T-cell (primary cell): ENCODE measurements at regions not wholly inside any gene's neighbourhood (a gene's known extent, or its start where the extent isn't known, plus 50 kb on each side); places are given as distances from the start of the nearest gene placed in this dataset.

Source experiments
- ATAC-seq, 4 experiments: fragments of 200-7000 bp in 3 of 4; fragments of 150-1000 bp in 1 of 4; cut with Tn5 transposase; replicated peaks in 1 of 4; 1 replicate in 3 of 4; 2 replicates in 1 of 4; pipeline ENCODE4 v1.10.0; 2021; ENCODE audit warnings: moderate library complexity in 3 of 4, mild to moderate bottlenecking in 2 of 4, moderate number of reproducible peaks in 1 of 4
- CTCF ChIA-PET, 2 donors: fragments of 300-600 bp; sonication (Branson Sonifier 250); formaldehyde crosslinking; loops; one replicate each; lab custom pipeline; 2022; ENCODE audit warnings: antibody characterized with exemption in 2 of 2; lab: Charles Lee
- POLR2A ChIA-PET, 2 donors: fragments of 300-600 bp; sonication (Branson Sonifier 250); formaldehyde crosslinking; loops; one replicate each; lab custom pipeline; 2022; ENCODE audit warnings: antibody characterized with exemption in 2 of 2; lab: Charles Lee
- DNase-seq, 35 experiments: peaks; one replicate each; pipeline versions ENCODE4 v3.0.0 to v3.0.0-alpha.2; 2013 to 2023
- H3K27ac ChIP-seq: one replicate; pipeline ENCODE4 v1.5.1; 2013; ENCODE audit warnings: low read length
- H3K27me3 ChIP-seq, 2 experiments: replicated peaks in 1 of 2; 1 replicate in 1 of 2; 2 replicates in 1 of 2; pipeline versions ENCODE4 v1.6.1 to v1.7.0; 2013; ENCODE audit warnings: low read length in 1 of 2, mixed read lengths in 1 of 2; ENCODE audit not compliant: control insufficient read depth in 2 of 2, insufficient read depth in 2 of 2; ENCODE audit errors: extremely low read depth in 1 of 2
- H3K36me3 ChIP-seq, 2 donors: 1 replicate in 1 of 2; 2 replicates in 1 of 2; pipeline versions ENCODE4 v1.6.1 to v1.7.0; 2013; ENCODE audit warnings: low read length in 1 of 2; ENCODE audit not compliant: control insufficient read depth in 2 of 2, insufficient read depth in 1 of 2; ENCODE audit errors: extremely low read depth in 1 of 2
- H3K4me1 ChIP-seq, 2 experiments: 1 replicate in 1 of 2; 2 replicates in 1 of 2; pipeline versions ENCODE4 v1.6.1 to v1.7.0; 2013; ENCODE audit warnings: low read length in 2 of 2, mixed read lengths in 1 of 2; ENCODE audit not compliant: insufficient read depth in 2 of 2, control insufficient read depth in 1 of 2; ENCODE audit errors: extremely low read depth in 1 of 2
- H3K4me3 ChIP-seq, 2 donors: 1 replicate in 1 of 2; 2 replicates in 1 of 2; pipeline versions ENCODE4 v1.5.1 to v1.7.0; 2013; ENCODE audit warnings: mild to moderate bottlenecking in 2 of 2, low read length in 1 of 2, moderate library complexity in 1 of 2; ENCODE audit not compliant: control insufficient read depth in 1 of 2; ENCODE audit errors: extremely low read depth in 1 of 2
- H3K9me3 ChIP-seq: 2 replicates; pipeline ENCODE4 v1.7.0; 2013
- H3K27ac Mint-ChIP-seq, 2 donors: one replicate each; pipeline ENCODE4 v1.8.0; 2020 to 2021; ENCODE audit warnings: mild to moderate bottlenecking in 2 of 2, mixed read lengths in 2 of 2
- H3K27me3 Mint-ChIP-seq, 2 donors: one replicate each; pipeline ENCODE4 v1.8.0; 2021 to 2022; ENCODE audit warnings: mixed read lengths in 2 of 2
- H3K36me3 Mint-ChIP-seq: one replicate; pipeline ENCODE4 v1.8.0; 2021; ENCODE audit warnings: mixed read lengths
- H3K4me1 Mint-ChIP-seq, 3 donors: one replicate each; pipeline ENCODE4 v1.8.0; 2020 to 2022; ENCODE audit warnings: mixed read lengths in 3 of 3, mild to moderate bottlenecking in 1 of 3
- H3K4me3 Mint-ChIP-seq, 3 donors: one replicate each; pipeline ENCODE4 v1.8.0; 2020 to 2022; ENCODE audit warnings: mild to moderate bottlenecking in 3 of 3, mixed read lengths in 3 of 3, moderate library complexity in 3 of 3
- H3K9me3 Mint-ChIP-seq, 3 donors: one replicate each; pipeline ENCODE4 v1.8.0; 2020 to 2022; ENCODE audit warnings: mixed read lengths in 3 of 3
- WGBS: methylation state at CpG from one replicate; pipeline ENCODE4 v1.1.5; 2013; ENCODE audit warnings: missing lambda C conversion rate; ENCODE audit not compliant: insufficient coverage; 5-methylcytosine and 5-hydroxymethylcytosine counted together

GRCh38 chr2:144607891-144608521 lies 88.1 kb upstream of the ZEB2 start:
- ChIA-PET POLR2A (interaction anchor here (0.6 kb wide), 2 partner anchors 90 to 1166 kb away, joined by 5 to 10 read pairs; no protein-coding TSS in a partner anchor), CTCF (interaction anchor here in 1 of 2 donors (0.6 kb wide), 1 partner anchor 15 kb away, joined by 3 read pairs; no protein-coding TSS in a partner anchor)
- Mint-ChIP-seq H3K27me3 (no peaks in the 10 kb centered on the region), H3K27ac (no peak overlapping the region), H3K4me1 (no peaks in the 10 kb centered on the region), H3K9me3 (no peaks in the 10 kb centered on the region), H3K36me3 (no peaks in the 10 kb centered on the region), H3K4me3 (no peak overlapping the region)
- Histone ChIP-seq H3K36me3 (no peaks in the 10 kb centered on the region), H3K4me1 (no peaks in the 10 kb centered on the region), H3K4me3 (no peak overlapping the region), H3K27ac (no peak overlapping the region), H3K9me3 (no peaks in the 10 kb centered on the region), H3K27me3 (no peaks in the 10 kb centered on the region)
- no CpG with 5 or more reads among the region's 7 CpGs for WGBS
- DNase-seq = no peak
- no peak for ATAC-seq

DNA sequence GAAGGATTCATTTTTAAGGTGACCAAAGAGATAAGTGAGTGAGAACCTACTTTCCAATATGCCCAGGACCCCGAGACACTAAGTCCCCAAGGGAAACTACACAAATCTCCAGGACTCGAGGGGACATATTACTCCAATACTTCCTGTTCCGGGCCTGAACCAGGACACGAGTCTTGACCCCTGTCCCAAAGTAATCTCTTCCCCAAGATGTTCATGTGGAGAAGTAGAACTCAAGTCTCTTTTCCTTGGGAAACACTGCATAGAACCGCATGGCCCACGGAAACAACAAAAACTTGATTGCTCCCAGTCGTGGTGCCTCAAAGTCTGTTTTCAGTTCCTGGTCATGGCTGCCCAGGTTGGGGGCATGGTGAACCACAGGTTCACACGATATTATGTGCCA lies 87.2 kb upstream of the ZEB2 start:
- H3K36me3 Mint-ChIP-seq = no peaks in the 10 kb centered on the region
- H3K9me3 Mint-ChIP-seq = no peaks in the 10 kb centered on the region
- ChIA-PET POLR2A (interaction anchor here in 1 of 2 donors (0.6 kb wide), 1 partner anchor 89 kb away, joined by 10 read pairs; no protein-coding TSS in a partner anchor), CTCF (no interaction called here)
- Histone ChIP-seq H3K27ac (no peak overlapping the region), H3K4me1 (no peaks in the 10 kb centered on the region), H3K27me3 (no peaks in the 10 kb centered on the region), H3K36me3 (no peaks in the 10 kb centered on the region), H3K9me3 (no peaks in the 10 kb centered on the region), H3K4me3 (no peak overlapping the region)
- ATAC-seq (no peak), DNase-seq (no peak)
- H3K4me3 Mint-ChIP-seq = no peak overlapping the region
- H3K27me3 Mint-ChIP-seq = no peaks in the 10 kb centered on the region
- H3K27ac Mint-ChIP-seq = no peak overlapping the region
- H3K4me1 Mint-ChIP-seq = no peaks in the 10 kb centered on the region
- WGBS = 86% methylated on average over 5 of the region's 8 CpGs

DNA sequence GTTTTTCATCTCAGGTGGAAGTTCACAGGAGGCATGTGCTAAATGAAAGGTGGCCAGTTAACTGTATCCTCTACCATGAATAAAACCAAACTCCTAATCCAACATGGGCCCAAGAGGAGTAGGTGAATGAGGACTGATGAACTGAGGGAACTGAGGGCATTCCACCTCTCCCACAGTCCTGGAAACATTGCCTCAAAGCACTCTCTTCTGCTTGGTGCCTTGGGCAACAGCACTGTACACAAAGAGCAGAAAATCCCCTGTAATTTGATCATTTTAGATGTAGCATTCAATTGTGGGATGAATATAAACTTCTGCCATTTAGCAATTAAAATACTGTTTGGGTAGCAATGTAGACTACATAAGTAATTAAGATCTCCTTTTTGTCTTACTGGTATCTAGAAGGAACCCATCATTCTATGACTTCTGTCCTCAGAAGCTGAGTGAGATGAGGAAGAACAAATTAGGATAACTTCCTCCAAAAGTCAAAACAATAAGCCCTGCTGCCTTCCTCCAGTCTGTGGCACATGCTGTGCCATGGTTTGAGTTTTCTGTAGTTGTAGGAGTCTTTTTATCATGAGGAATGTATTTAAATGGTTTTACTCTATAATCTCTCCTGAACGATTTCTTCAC lies 86.7 kb upstream of the ZEB2 start:
- WGBS = no CpG with 5 or more reads among the region's 1 CpG
- H3K4me1 Mint-ChIP-seq = no peaks in the 10 kb centered on the region
- H3K27ac ChIP-seq = no peak overlapping the region

DNA sequence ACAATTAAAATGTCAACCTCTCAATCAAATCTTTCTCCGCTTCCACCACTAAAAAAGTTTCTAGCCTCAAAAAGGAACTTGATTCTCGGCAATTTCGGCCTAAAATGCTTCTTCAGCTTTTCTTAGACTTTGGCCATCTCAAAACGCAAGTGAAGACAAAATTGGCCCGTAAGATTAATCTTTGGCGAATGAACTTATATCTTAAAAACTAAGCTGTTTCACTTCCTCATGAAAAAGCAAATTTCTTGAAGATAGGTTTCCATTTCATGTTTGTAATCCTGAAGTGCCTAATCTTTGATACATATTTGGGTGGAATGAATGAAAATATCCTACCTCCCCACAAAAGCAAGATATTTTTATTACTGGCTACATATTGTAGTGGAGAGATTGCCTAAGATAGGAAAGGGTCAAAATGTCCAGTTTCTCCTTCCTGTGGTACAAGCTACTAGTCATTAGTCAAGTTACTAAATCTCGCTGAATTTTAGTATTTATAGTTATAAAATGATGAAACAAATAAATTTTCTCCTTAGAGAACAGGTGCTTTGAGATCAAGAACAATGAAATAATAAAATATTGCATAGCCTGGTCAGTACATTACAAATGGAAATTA lies 85.4 kb upstream of the ZEB2 start:
- H3K27ac Mint-ChIP-seq = no peak overlapping the region
- no peaks in the 10 kb centered on the region for H3K27me3 Mint-ChIP-seq
- H3K4me1 Mint-ChIP-seq = no peaks in the 10 kb centered on the region
- no peaks in the 10 kb centered on the region for H3K9me3 Mint-ChIP-seq
- no peak overlapping the region for H3K4me3 Mint-ChIP-seq
- ChIA-PET CTCF (no interaction called here), POLR2A (interaction anchor here in 1 of 2 donors (0.7 kb wide), 1 partner anchor 53 kb away, joined by 3 read pairs; no protein-coding TSS in a partner anchor)
- no peaks in the 10 kb centered on the region for H3K36me3 ChIP-seq
- H3K27me3 ChIP-seq = no peaks in the 10 kb centered on the region
- H3K4me3 ChIP-seq = no peak overlapping the region
- H3K36me3 Mint-ChIP-seq = no peaks in the 10 kb centered on the region
- no peak for ATAC-seq
- H3K27ac ChIP-seq = no peak overlapping the region
- DNase-seq = no peak
- peaks cover 0 to 4% of the 10 kb centered on the region in 2 experiments for H3K4me1 ChIP-seq
- WGBS = 83% methylated on average over 4 of the region's 7 CpGs
- H3K9me3 ChIP-seq = no peaks in the 10 kb centered on the region

More for the DNA sequence above, 86.7 kb upstream of the ZEB2 start:
- ATAC-seq (no peak), DNase-seq (no peak)
- no peaks in the 10 kb centered on the region for H3K4me1 ChIP-seq
- ChIA-PET CTCF (no interaction called here), POLR2A (no interaction called here)
- Mint-ChIP-seq H3K36me3 (no peaks in the 10 kb centered on the region), H3K4me3 (no peak overlapping the region), H3K27ac (no peak overlapping the region), H3K27me3 (no peaks in the 10 kb centered on the region), H3K9me3 (no peaks in the 10 kb centered on the region)
- H3K4me3 ChIP-seq = no peak overlapping the region
- no peaks in the 10 kb centered on the region for H3K27me3 ChIP-seq
- no peaks in the 10 kb centered on the region for H3K36me3 ChIP-seq
- no peaks in the 10 kb centered on the region for H3K9me3 ChIP-seq

DNA sequence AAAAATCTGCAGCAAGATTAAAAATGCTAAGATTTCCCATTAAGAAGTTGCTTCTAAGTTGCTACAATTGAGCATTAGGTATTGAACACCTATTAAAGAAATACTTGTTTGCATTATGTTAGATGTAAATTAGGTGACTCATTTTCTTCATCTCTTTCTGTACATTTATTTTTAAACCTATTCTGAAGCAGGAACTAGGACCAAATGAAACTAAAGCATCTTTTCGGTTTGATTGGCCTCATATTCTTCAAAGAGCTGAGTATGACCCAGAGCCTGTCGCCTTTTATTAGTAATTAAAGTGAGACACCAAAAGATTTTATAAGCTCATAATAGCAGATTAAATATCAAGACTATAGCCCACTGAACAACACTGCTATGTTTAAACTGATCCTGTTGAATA lies 83.4 kb upstream of the ZEB2 start:
- Histone ChIP-seq H3K4me1 (peaks cover 0 to 4% of the 10 kb centered on the region in 2 experiments), H3K27me3 (no peaks in the 10 kb centered on the region), H3K9me3 (no peaks in the 10 kb centered on the region), H3K27ac (no peak overlapping the region), H3K4me3 (no peak overlapping the region), H3K36me3 (no peaks in the 10 kb centered on the region)
- CTCF ChIA-PET = no interaction called here
- WGBS = no CpG with 5 or more reads among the region's 2 CpGs
- ATAC-seq = no peak
- Mint-ChIP-seq H3K36me3 (no peaks in the 10 kb centered on the region), H3K27me3 (no peaks in the 10 kb centered on the region), H3K27ac (no peak overlapping the region), H3K4me3 (no peak overlapping the region), H3K4me1 (peaks cover 0 to 4% (median 0%) of the 10 kb centered on the region in 3 donors), H3K9me3 (no peaks in the 10 kb centered on the region)
- POLR2A ChIA-PET = no interaction called here
- DNase-seq = no peak

- Histone ChIP-seq H3K4me1 (peaks cover 2 to 9% of the 10 kb centered on the region in 2 experiments), H3K9me3 (no peaks in the 10 kb centered on the region), H3K36me3 (no peaks in the 10 kb centered on the region), H3K4me3 (no peak overlapping the region), H3K27ac (peak overlapping the region; percentile 54), H3K27me3 (no peaks in the 10 kb centered on the region)
- H3K27ac Mint-ChIP-seq = peak overlapping the region in 1 of 2 donors; percentile 45
- WGBS = 82% methylated on average over 2 of the region's 5 CpGs
- no peaks in the 10 kb centered on the region for H3K36me3 Mint-ChIP-seq
- DNase-seq (no peak), ATAC-seq (no peak)
- H3K4me1 Mint-ChIP-seq = peaks cover 0 to 18% (median 5%) of the 10 kb centered on the region in 3 donors
- peaks cover 0 to 5% (median 0%) of the 10 kb centered on the region in 3 donors for H3K9me3 Mint-ChIP-seq
- H3K27me3 Mint-ChIP-seq = no peaks in the 10 kb centered on the region
- peak overlapping the region in 1 of 3 donors; percentile 13 for H3K4me3 Mint-ChIP-seq
- CTCF ChIA-PET = no interaction called here
- POLR2A ChIA-PET = interaction anchor here in 1 of 2 donors (0.5 kb wide), 1 partner anchor 97 kb away, joined by 4 read pairs; no protein-coding TSS in a partner anchor
These were observed 79.0 kb upstream of the ZEB2 start for GRCh38 chr2:144598906-144599305.
